NCI-H524 (cell line): ENCODE measurements at regions not wholly inside any gene's neighbourhood (a gene's known extent, or its start where the extent isn't known, plus 50 kb on each side); places are given as distances from the start of the nearest gene placed in this dataset.
"Not testable (repeated sequence)": the region's sequence is repeated elsewhere in the genome, so short reads cannot be mapped to it uniquely, and the experiment has no call there.

ENCODE experiments used
- DNase-seq, 2 experiments: peaks; one replicate each; lab custom pipeline; 2025; lab: John Stamatoyannopoulos, UW

- peak; percentile 30 to 54 for DNase-seq
Observed at GRCh38 chrX:142804085-142804484, 221.6 kb upstream of the SPANXN4 start.

- DNase-seq: no peak
Observed at GRCh38 chrX:142819461-142819860, 206.3 kb upstream of the SPANXN4 start.

- no peak for DNase-seq
Observed at GRCh38 chrX:142828129-142828528, 197.6 kb upstream of the SPANXN4 start.

GRCh38 chrX:142831961-142832530, 193.7 kb upstream of the SPANXN4 start:
- no peak for DNase-seq

GRCh38 chrX:142854970-142855369, 170.8 kb upstream of the SPANXN4 start:
- DNase-seq: no peak

- no peak for DNase-seq
Observed at GRCh38 chrX:142860944-142861343, 164.8 kb upstream of the SPANXN4 start.

GRCh38 chrX:142861557-142861956, 164.2 kb upstream of the SPANXN4 start:
- no peak for DNase-seq

GRCh38 chrX:142866247-142866646, 159.5 kb upstream of the SPANXN4 start:
- DNase-seq: not testable (repeated sequence)

GRCh38 chrX:142873214-142873613, 152.5 kb upstream of the SPANXN4 start:
- DNase-seq: no peak

- DNase-seq: no peak
Observed at GRCh38 chrX:142884881-142885280, 140.8 kb upstream of the SPANXN4 start.

GRCh38 chrX:142891046-142891445, 134.7 kb upstream of the SPANXN4 start:
- DNase-seq: no peak

GRCh38 chrX:142898164-142898563, 127.6 kb upstream of the SPANXN4 start:
- DNase-seq: no peak

GRCh38 chrX:142923201-142923600, 102.5 kb upstream of the SPANXN4 start:
- no peak for DNase-seq

GRCh38 chrX:142938793-142939192, 86.9 kb upstream of the SPANXN4 start:
- no peak for DNase-seq

- DNase-seq: not testable (repeated sequence)
Observed at GRCh38 chrX:142972147-142972809, 53.5 kb upstream of the SPANXN4 start.
